Liver (tissue), 8 donors: ENCODE measurements at regions not wholly inside any gene's neighbourhood (a gene's known extent, or its start where the extent isn't known, plus 50 kb on each side); places are given as distances from the start of the nearest gene placed in this dataset.

Source experiments
- DNase-seq: peaks from one replicate; pipeline ENCODE4 v3.0.0-alpha.2; 2017; ENCODE audit warnings: low spot score
- H3K27ac ChIP-seq, 2 donors: one replicate each; pipeline ENCODE4 v1.7.0; 2013; ENCODE audit warnings: inconsistent platforms in 2 of 2, low read length in 2 of 2, control low read depth in 1 of 2, low read depth in 1 of 2, mild to moderate bottlenecking in 1 of 2
- H3K27me3 ChIP-seq, 4 donors: one replicate each; pipeline versions ENCODE4 v1.6.1 to v1.7.0; 2013; ENCODE audit warnings: low read length in 3 of 4, inconsistent platforms in 1 of 4, mild to moderate bottlenecking in 1 of 4, moderate library complexity in 1 of 4; ENCODE audit not compliant: control insufficient read depth in 4 of 4, insufficient read depth in 4 of 4
- H3K36me3 ChIP-seq, 4 donors: one replicate each; pipeline versions ENCODE4 v1.6.1 to v1.7.0; 2013; ENCODE audit warnings: low read length in 3 of 4, mild to moderate bottlenecking in 3 of 4, low read depth in 1 of 4, moderate library complexity in 1 of 4; ENCODE audit not compliant: control insufficient read depth in 4 of 4, insufficient read depth in 3 of 4
- H3K4me1 ChIP-seq, 4 donors: one replicate each; pipeline versions ENCODE4 v1.6.1 to v1.7.0; 2013; ENCODE audit warnings: low read length in 3 of 4, mild to moderate bottlenecking in 3 of 4, moderate library complexity in 1 of 4; ENCODE audit not compliant: control insufficient read depth in 4 of 4, insufficient read depth in 4 of 4
- H3K4me3 ChIP-seq, 3 donors: one replicate each; pipeline versions ENCODE4 v1.6.1 to v1.7.0; 2013; ENCODE audit warnings: low read length in 3 of 3, control low read depth in 1 of 3, low read depth in 1 of 3, mild to moderate bottlenecking in 1 of 3
- H3K9ac ChIP-seq, 2 donors: one replicate each; pipeline ENCODE4 v1.7.0; 2013; ENCODE audit warnings: low read length in 2 of 2, mild to moderate bottlenecking in 2 of 2, moderate library complexity in 2 of 2, control low read depth in 1 of 2, low read depth in 1 of 2
- H3K9me3 ChIP-seq, 4 donors: one replicate each; pipeline versions ENCODE4 v1.6.1 to v1.7.0; 2013; ENCODE audit warnings: low read length in 3 of 4; ENCODE audit not compliant: control insufficient read depth in 4 of 4
- ATF3 ChIP-seq: IDR thresholded peaks from 2 replicates; pipeline ENCODE4 v1.6.1; 2016; ENCODE audit warnings: antibody characterized with exemption
- EGR1 ChIP-seq, 2 donors: IDR thresholded peaks; 2 replicates each; pipeline ENCODE4 v1.6.1; 2016 to 2018; ENCODE audit warnings: antibody characterized with exemption in 2 of 2, low read depth in 2 of 2
- FOXA1 ChIP-seq: IDR thresholded peaks from 2 replicates; pipeline ENCODE4 v1.6.1; 2016; ENCODE audit warnings: antibody characterized with exemption
- FOXA2 ChIP-seq: IDR thresholded peaks from 2 replicates; pipeline ENCODE4 v1.6.1; 2016; ENCODE audit warnings: antibody characterized with exemption
- GABPA ChIP-seq, 2 donors: IDR thresholded peaks in 1 of 2; conservative IDR thresholded peaks in 1 of 2; 2 replicates each; pipeline ENCODE4 v1.6.1; 2016; ENCODE audit warnings: antibody characterized with exemption in 2 of 2, mild to moderate bottlenecking in 1 of 2, moderate library complexity in 1 of 2
- HNF4A ChIP-seq, 2 donors: conservative IDR thresholded peaks; 2 replicates each; pipeline ENCODE4 v1.6.1; 2016; ENCODE audit warnings: antibody characterized with exemption in 2 of 2, mild to moderate bottlenecking in 2 of 2
- HNF4G ChIP-seq: IDR thresholded peaks from 2 replicates; pipeline ENCODE4 v1.6.1; 2016; ENCODE audit warnings: antibody characterized with exemption
- JUND ChIP-seq, 2 donors: IDR thresholded peaks; 2 replicates each; pipeline ENCODE4 v1.6.1; 2016; ENCODE audit warnings: antibody characterized with exemption in 2 of 2
- NR2F2 ChIP-seq: IDR thresholded peaks from 2 replicates; pipeline ENCODE4 v1.6.1; 2016; ENCODE audit warnings: antibody characterized with exemption
- RAD21 ChIP-seq, 2 donors: IDR thresholded peaks; 2 replicates each; pipeline ENCODE4 v1.6.1; 2016; ENCODE audit warnings: antibody characterized with exemption in 2 of 2, mild to moderate bottlenecking in 2 of 2
- REST ChIP-seq: IDR thresholded peaks from 2 replicates; pipeline ENCODE4 v1.6.1; 2016; ENCODE audit warnings: antibody characterized with exemption, mild to moderate bottlenecking
- RXRA ChIP-seq, 2 donors: IDR thresholded peaks; 2 replicates each; pipeline ENCODE4 v1.6.1; 2017 to 2018; ENCODE audit warnings: antibody characterized with exemption in 2 of 2, mild to moderate bottlenecking in 1 of 2
- SP1 ChIP-seq: IDR thresholded peaks from 2 replicates; pipeline ENCODE4 v1.6.1; 2018; ENCODE audit warnings: antibody characterized with exemption, mild to moderate bottlenecking
- TAF1 ChIP-seq: conservative IDR thresholded peaks from 2 replicates; pipeline ENCODE4 v1.6.1; 2016; ENCODE audit warnings: antibody characterized with exemption, mild to moderate bottlenecking
- YY1 ChIP-seq: IDR thresholded peaks from 2 replicates; pipeline ENCODE4 v1.6.1; 2016; ENCODE audit warnings: antibody characterized with exemption, mild to moderate bottlenecking
- ZBTB33 ChIP-seq: IDR thresholded peaks from 2 replicates; pipeline ENCODE4 v1.6.1; 2016; ENCODE audit warnings: antibody characterized with exemption
- WGBS: extraction: QIAGEN DNeasy Blood & Tissue Kit; methylation state at CpG from one replicate; pipeline ENCODE4 v1.1.7; 2013; 5-methylcytosine and 5-hydroxymethylcytosine counted together
- TF ChIP-seq, protein P1 (sequence below): fragments of 150-350 bp; IDR thresholded peaks from 2 replicates; pipeline ENCODE4 v1.5.1; 2017; ENCODE audit warnings: improper control_type of control experiment, low read depth, low read length; ENCODE audit not compliant: missing input control
- TF ChIP-seq, protein P2 (sequence below): IDR thresholded peaks from 2 replicates; pipeline ENCODE4 v1.6.1; 2016; ENCODE audit warnings: antibody characterized with exemption
- donor health status: healthy.
- donor health status: healthy.
- donor health status: healthy.
- donor health status: healthy.
- donor health status: healthy.

- Histone ChIP-seq H3K36me3 (no peaks in the 10 kb centered on the region), H3K9me3 (no peaks in the 10 kb centered on the region), H3K4me3 (no peak overlapping the region), H3K27ac (no peak overlapping the region), H3K27me3 (no peaks in the 10 kb centered on the region), H3K4me1 (peaks cover 2 to 13% (median 7%) of the 10 kb centered on the region in 4 donors), H3K9ac (no peak overlapping the region)
- TF ChIP-seq RXRA (IDR thresholded peaks at IDR 0.05) (no peak), ZBTB33 (no peak), EGR1 (IDR thresholded peaks at IDR 0.05; ENCODE audit: low read depth in 2 of 2) (no peak), TAF1 (no peak), SP1 (no peak), ATF3 (no peak), NR2F2 (no peak), GABPA (IDR thresholded peaks at IDR 0.05 in 1 of 2, conservative IDR thresholded peaks at IDR 0.05 in 1 of 2) (no peak), FOXA1 (no peak), JUND (IDR thresholded peaks at IDR 0.05) (no peak), FOXA2 (no peak), HNF4A (conservative IDR thresholded peaks at IDR 0.05) (no peak), YY1 (no peak), RAD21 (IDR thresholded peaks at IDR 0.05) (no peak), REST (no peak), HNF4G (no peak)
- TF ChIP-seq, protein P1, sequence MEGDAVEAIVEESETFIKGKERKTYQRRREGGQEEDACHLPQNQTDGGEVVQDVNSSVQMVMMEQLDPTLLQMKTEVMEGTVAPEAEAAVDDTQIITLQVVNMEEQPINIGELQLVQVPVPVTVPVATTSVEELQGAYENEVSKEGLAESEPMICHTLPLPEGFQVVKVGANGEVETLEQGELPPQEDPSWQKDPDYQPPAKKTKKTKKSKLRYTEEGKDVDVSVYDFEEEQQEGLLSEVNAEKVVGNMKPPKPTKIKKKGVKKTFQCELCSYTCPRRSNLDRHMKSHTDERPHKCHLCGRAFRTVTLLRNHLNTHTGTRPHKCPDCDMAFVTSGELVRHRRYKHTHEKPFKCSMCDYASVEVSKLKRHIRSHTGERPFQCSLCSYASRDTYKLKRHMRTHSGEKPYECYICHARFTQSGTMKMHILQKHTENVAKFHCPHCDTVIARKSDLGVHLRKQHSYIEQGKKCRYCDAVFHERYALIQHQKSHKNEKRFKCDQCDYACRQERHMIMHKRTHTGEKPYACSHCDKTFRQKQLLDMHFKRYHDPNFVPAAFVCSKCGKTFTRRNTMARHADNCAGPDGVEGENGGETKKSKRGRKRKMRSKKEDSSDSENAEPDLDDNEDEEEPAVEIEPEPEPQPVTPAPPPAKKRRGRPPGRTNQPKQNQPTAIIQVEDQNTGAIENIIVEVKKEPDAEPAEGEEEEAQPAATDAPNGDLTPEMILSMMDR: no peak
- TF ChIP-seq, protein P2, sequence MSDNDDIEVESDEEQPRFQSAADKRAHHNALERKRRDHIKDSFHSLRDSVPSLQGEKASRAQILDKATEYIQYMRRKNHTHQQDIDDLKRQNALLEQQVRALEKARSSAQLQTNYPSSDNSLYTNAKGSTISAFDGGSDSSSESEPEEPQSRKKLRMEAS: no peak
- no peak for DNase-seq
- WGBS: 95% methylated on average over 3 of the region's 3 CpGs
Measured at GRCh38 chr6:1116149-1116548, 195.7 kb upstream of the FOXQ1 start.
